Gastroesophageal sphincter (tissue), 4 donors: ENCODE measurements at regions not wholly inside any gene's neighbourhood (a gene's known extent, or its start where the extent isn't known, plus 50 kb on each side); places are given as distances from the start of the nearest gene placed in this dataset.

ENCODE experiments used
- ATAC-seq: fragments of 150-250 bp; one replicate; pipeline ENCODE4 v1.9.1; 2016; ENCODE audit warnings: mild to moderate bottlenecking, moderate library complexity
- H3K27ac ChIP-seq, 4 donors: fragments of 200-600 bp; sonication (generic) in 3 of 4; 1 replicate in 3 of 4; 2 replicates in 1 of 4; pipeline ENCODE4 v1.5.1; 2016 to 2019
- H3K27me3 ChIP-seq: fragments of 200-600 bp; sonication (generic); one replicate; pipeline ENCODE4 v1.5.1; 2019
- H3K36me3 ChIP-seq, 2 donors: fragments of 200-600 bp; sonication (generic); one replicate each; pipeline ENCODE4 v1.5.1; 2019; ENCODE audit warnings: control low read depth in 1 of 2
- H3K4me1 ChIP-seq, 3 donors: fragments of 200-600 bp; sonication (generic); 1 replicate in 2 of 3; 2 replicates in 1 of 3; pipeline ENCODE4 v1.5.1; 2016 to 2019; ENCODE audit warnings: control low read depth in 2 of 3
- H3K4me3 ChIP-seq, 2 donors: fragments of 200-600 bp; sonication (generic); one replicate each; pipeline ENCODE4 v1.5.1; 2019; ENCODE audit warnings: mild to moderate bottlenecking in 1 of 2, moderate library complexity in 1 of 2
- H3K9me3 ChIP-seq, 3 donors: fragments of 200-600 bp; sonication (generic); one replicate each; pipeline ENCODE4 v1.5.1; 2017 to 2019; ENCODE audit warnings: control low read depth in 2 of 3
- EP300 ChIP-seq: sonication (generic); formaldehyde crosslinking; IDR thresholded peaks from one replicate; pipeline ENCODE4 v1.6.1; 2017; ENCODE audit warnings: antibody characterized with exemption, mild to moderate bottlenecking
- POLR2A ChIP-seq, 2 donors: fragments of 450-650 bp; IDR thresholded peaks; one replicate each; pipeline ENCODE4 v1.6.1; 2017; ENCODE audit warnings: antibody characterized with exemption in 2 of 2, mild to moderate bottlenecking in 2 of 2, moderate library complexity in 1 of 2
- POLR2AphosphoS5 ChIP-seq: sonication (generic); formaldehyde crosslinking; IDR thresholded peaks from one replicate; pipeline ENCODE4 v1.6.1; 2017; ENCODE audit warnings: antibody characterized with exemption
- WGBS, 2 donors: methylation state at CpG; one replicate each; pipeline ENCODE4 v1.1.5; 2018; ENCODE audit warnings: low coverage in 1 of 2; 5-methylcytosine and 5-hydroxymethylcytosine counted together
- TF ChIP-seq, protein P1 (sequence below), 4 experiments: fragments of 200-600 bp in 2 of 4; fragments of 450-650 bp in 2 of 4; sonication (generic) in 1 of 4; IDR thresholded peaks; one replicate each; pipeline ENCODE4 v1.5.1; 2017 to 2019; ENCODE audit warnings: antibody characterized with exemption in 4 of 4, mild to moderate bottlenecking in 2 of 4, moderate library complexity in 2 of 4

- H3K9me3 ChIP-seq: peaks cover 0 to 8% (median 0%) of the 10 kb centered on the region in 3 donors
- no peaks in the 10 kb centered on the region for H3K27me3 ChIP-seq
- WGBS, 2 donors: 89 to 92% methylated on average over 2 of the region's 2 CpGs
- TF ChIP-seq, protein P1, sequence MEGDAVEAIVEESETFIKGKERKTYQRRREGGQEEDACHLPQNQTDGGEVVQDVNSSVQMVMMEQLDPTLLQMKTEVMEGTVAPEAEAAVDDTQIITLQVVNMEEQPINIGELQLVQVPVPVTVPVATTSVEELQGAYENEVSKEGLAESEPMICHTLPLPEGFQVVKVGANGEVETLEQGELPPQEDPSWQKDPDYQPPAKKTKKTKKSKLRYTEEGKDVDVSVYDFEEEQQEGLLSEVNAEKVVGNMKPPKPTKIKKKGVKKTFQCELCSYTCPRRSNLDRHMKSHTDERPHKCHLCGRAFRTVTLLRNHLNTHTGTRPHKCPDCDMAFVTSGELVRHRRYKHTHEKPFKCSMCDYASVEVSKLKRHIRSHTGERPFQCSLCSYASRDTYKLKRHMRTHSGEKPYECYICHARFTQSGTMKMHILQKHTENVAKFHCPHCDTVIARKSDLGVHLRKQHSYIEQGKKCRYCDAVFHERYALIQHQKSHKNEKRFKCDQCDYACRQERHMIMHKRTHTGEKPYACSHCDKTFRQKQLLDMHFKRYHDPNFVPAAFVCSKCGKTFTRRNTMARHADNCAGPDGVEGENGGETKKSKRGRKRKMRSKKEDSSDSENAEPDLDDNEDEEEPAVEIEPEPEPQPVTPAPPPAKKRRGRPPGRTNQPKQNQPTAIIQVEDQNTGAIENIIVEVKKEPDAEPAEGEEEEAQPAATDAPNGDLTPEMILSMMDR (IDR thresholded peaks at IDR 0.05): no peak
- TF ChIP-seq EP300: no peak
- TF ChIP-seq POLR2AphosphoS5: no peak
- TF ChIP-seq POLR2A (IDR thresholded peaks at IDR 0.05): no peak
- no peak overlapping the region for H3K27ac ChIP-seq
- no peak overlapping the region for H3K4me3 ChIP-seq
- H3K36me3 ChIP-seq: no peaks in the 10 kb centered on the region
- ATAC-seq: no peak
- H3K4me1 ChIP-seq: no peaks in the 10 kb centered on the region
These were observed 149.2 kb downstream of the GNAT3 start for GRCh38 chr7:80362677-80363076.

DNA sequence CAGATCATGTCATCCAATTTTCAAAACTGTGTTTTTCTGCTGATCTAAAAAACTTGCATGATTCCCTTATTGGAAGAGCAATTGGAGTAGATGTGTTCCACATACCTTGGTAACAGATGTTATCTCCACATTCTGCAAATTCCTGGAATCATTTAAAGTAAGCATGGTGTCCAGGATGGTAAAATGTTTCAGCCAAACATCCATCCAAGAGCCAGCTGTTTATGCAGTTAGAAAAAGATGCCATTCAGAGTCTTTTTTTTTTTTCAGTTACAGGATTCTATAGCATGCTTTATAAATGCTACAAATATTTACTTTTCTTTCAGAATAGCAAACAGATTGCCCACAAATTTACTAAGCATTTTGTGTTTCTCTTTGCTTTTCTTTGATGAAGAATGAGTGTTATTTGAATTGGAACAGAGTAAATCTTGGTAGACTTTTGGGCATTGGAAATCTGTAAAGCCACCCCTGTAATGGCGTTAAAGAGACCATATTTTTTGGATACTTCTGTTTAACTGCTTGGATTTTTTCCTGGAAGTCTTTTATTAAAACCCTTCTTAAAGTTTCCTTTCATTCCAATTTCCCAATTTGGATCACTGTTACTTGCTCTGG lies 149.8 kb downstream of the GNAT3 start:
- no peak for ATAC-seq
- no peak for TF ChIP-seq POLR2AphosphoS5
- TF ChIP-seq, protein P1 (IDR thresholded peaks at IDR 0.05): no peak
- no peak for TF ChIP-seq POLR2A (IDR thresholded peaks at IDR 0.05)
- TF ChIP-seq EP300: no peak
- Histone ChIP-seq H3K36me3 (no peaks in the 10 kb centered on the region), H3K27ac (no peak overlapping the region), H3K4me1 (no peaks in the 10 kb centered on the region), H3K27me3 (no peaks in the 10 kb centered on the region), H3K4me3 (no peak overlapping the region), H3K9me3 (peaks cover 0 to 8% (median 0%) of the 10 kb centered on the region in 3 donors)
- WGBS, 2 donors: 55 to 67% methylated on average over 1 of the region's 1 CpG

- no peak for TF ChIP-seq POLR2AphosphoS5
- TF ChIP-seq, protein P1 (IDR thresholded peaks at IDR 0.05): no peak
- no peak for TF ChIP-seq EP300
- no peak for TF ChIP-seq POLR2A (IDR thresholded peaks at IDR 0.05)
- 68 to 88% methylated on average over 2 of the region's 2 CpGs for WGBS, 2 donors
- Histone ChIP-seq H3K4me1 (no peaks in the 10 kb centered on the region), H3K27me3 (no peaks in the 10 kb centered on the region), H3K4me3 (no peak overlapping the region), H3K9me3 (no peaks in the 10 kb centered on the region), H3K36me3 (no peaks in the 10 kb centered on the region), H3K27ac (no peak overlapping the region)
- ATAC-seq: no peak
These were observed 152.4 kb downstream of the GNAT3 start for GRCh38 chr7:80359476-80359875.

DNA sequence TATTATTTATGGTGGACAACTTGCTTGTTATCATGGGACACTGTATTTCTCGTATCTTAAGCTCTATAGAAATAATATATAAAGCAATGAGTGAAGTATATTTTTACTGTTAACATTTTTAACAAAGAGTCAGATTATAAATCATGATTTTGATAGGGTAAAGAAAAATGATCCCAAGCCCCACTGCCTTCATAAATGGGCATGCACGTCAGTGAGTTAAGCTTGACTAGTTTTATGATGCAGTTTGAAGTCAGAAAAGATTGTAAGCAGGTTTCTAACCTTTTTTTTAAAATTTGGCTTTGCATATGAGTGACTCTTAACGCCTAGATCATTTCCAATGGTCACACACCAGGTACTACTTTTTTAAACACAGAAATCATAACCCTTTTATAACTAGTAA lies 152.8 kb downstream of the GNAT3 start:
- H3K27me3 ChIP-seq: no peaks in the 10 kb centered on the region
- no peak for ATAC-seq
- 78 to 95% methylated on average over 3 of the region's 3 CpGs for WGBS, 2 donors
- H3K9me3 ChIP-seq: no peaks in the 10 kb centered on the region
- no peaks in the 10 kb centered on the region for H3K36me3 ChIP-seq
- TF ChIP-seq, protein P1 (IDR thresholded peaks at IDR 0.05): no peak
- TF ChIP-seq POLR2A (IDR thresholded peaks at IDR 0.05) (no peak), POLR2AphosphoS5 (no peak), EP300 (no peak)
- no peak overlapping the region for H3K27ac ChIP-seq
- no peaks in the 10 kb centered on the region for H3K4me1 ChIP-seq
- H3K4me3 ChIP-seq: no peak overlapping the region

DNA sequence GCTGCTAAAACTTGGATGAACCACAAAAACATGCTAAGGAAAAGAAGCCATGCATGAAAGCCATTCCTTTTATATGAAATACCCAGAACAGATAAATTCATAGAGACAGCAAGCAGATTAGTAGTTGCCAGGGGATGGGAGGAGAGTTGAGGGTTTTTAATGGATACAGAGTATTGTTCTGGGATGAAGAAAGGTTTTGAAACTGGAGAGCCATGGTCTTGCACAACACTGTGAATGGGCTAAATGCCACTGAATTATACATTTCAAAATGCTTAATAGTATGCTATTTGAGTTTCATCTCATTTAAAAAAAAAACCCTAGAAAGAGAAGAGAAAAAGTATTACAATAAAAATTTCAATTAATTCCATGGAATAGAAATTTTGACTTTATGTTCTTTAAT lies 154.3 kb downstream of the GNAT3 start:
- TF ChIP-seq EP300: no peak
- TF ChIP-seq POLR2AphosphoS5: no peak
- no peak for TF ChIP-seq POLR2A (IDR thresholded peaks at IDR 0.05)
- TF ChIP-seq, protein P1 (IDR thresholded peaks at IDR 0.05): no peak
- Histone ChIP-seq H3K27me3 (no peaks in the 10 kb centered on the region), H3K4me1 (no peaks in the 10 kb centered on the region), H3K36me3 (no peaks in the 10 kb centered on the region), H3K9me3 (no peaks in the 10 kb centered on the region), H3K27ac (no peak overlapping the region), H3K4me3 (no peak overlapping the region)
- no peak for ATAC-seq
